Left lobe of liver (tissue), 2 donors: ENCODE measurements at regions not wholly inside any gene's neighbourhood (a gene's known extent, or its start where the extent isn't known, plus 50 kb on each side); places are given as distances from the start of the nearest gene placed in this dataset.

Source experiments
- ATAC-seq: fragments of 200-7000 bp; cut with Tn5 transposase; one replicate; pipeline ENCODE4 v1.9.1; 2020; ENCODE audit warnings: mild to moderate bottlenecking, moderate library complexity
- DNase-seq: peaks from one replicate; pipeline ENCODE4 v3.0.0-alpha.2; 2020; ENCODE audit warnings: low spot score
- donor health status: DM: no; HTN: no; CAD: no; lungs with moderate emphysema.
- donor health status: DM: no; HTN: yes; CAD: no.

DNA sequence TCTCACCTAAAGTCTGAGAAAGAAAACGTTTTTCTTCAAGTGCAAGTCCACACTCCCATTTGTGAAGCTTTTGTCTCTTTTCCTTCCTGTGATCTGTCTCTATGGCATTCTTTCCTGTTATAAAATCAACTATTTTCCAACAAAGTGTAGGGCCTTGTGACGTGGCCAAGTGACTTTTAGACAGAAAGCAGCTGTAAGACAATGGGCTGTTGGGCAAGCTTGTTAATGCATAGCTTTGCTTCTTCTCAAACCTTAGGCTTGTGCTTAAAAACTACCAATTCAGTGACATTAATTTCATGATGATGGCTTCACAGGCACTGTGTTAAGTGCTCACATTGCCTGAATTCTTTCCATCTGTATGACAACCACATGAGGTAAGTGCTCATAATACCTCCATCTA lies 83.5 kb downstream of the VCY1B start:
- DNase-seq (no peak), ATAC-seq (no peak)

DNA sequence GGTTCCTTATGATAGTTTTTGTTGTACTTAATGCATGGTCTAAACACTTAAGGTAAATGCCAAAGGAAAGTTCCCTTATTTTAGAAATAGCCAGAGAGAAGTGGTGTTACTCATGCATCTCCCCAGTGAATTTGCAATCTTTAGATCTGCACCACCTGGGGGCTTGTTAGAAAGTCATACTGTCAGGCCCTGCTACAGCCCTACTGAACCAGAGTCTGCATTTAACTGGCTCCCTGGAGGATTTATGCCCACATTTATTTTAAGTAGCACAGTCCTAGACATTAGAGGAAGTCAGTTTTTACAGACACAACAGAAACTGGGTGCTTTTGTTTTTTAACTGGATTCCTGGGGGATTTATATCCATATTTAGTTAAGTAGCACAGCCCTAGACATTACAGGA lies 89.6 kb downstream of the VCY1B start:
- DNase-seq: no peak
- ATAC-seq: no peak

DNA sequence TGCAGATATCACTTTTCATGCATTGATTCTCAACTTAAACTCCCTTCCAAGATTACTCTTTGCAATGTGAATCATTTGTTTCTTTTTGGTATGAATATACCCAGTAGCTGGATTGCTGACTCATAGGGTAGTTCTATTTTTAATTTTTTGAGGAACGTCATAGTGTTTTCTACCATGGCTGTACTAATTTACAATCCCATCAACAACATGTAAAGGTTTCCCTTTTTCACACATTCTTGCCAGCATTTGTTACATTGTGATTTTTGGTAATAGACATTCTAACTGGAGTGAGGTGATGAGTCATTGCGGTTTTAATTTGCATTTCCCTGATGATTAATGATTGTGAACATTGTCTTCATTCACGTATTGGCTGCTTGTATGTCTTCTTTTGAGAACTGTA lies 126.7 kb downstream of the VCY1B start:
- no peak for DNase-seq
- ATAC-seq: no peak

DNA sequence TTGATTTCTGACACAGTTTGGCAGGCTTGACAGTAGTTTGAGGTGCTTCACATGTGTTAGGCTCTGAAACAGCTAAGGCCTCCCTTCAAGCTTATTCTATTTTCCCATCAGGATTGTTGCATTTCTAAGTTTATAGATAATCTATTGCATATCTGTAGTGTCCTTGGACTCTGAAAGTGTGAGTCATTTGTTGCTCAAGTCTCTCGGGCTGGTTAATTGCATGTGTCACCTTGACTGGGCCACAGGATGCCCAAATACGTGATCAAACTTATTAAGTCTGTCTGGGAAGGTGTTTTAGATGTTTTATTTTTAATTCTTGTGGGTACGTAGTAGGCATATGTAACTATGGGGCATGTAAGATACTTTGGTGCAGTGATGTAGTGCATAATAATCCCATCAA lies 166.0 kb downstream of the VCY1B start:
- no peak for ATAC-seq
- no peak for DNase-seq

DNA sequence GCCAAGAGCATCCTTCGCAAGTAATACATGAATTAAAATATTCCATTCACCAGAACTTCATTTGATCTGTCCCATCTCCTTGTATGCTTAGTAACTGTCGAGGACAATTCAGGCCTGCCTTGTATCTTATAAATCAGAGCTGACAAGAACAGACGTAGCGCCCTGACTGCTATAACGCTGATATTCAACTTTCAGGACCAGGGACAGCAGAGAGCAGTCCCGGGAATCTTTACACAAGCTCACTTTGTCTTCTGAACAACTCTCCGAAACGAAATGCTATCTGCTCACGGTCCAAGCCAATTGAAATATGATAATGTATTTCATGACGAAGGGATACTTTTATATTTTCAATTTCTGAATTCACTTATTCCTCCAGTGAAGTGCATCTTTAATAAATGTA lies 175.7 kb downstream of the VCY1B start:
- no peak for ATAC-seq
- no peak for DNase-seq

DNA sequence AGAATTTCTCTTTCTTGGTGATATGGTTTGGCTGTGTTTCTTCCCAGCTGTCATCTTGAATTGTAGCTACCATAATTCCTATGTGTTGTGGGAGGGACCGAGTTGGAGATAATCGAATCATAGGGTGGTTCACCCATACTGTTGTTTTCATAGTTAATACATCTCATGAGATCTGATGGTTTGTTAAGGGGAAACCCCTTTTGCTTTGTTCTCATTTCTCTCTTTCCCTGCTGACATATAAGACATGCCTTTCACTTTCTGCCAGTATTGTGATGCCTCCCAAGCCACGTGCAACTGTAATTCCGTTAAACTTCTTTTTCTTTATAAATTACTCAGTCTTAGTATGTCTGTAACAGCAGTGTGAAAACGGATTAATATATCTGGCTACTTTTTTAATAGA lies 179.0 kb downstream of the VCY1B start:
- DNase-seq (no peak), ATAC-seq (no peak)

DNA sequence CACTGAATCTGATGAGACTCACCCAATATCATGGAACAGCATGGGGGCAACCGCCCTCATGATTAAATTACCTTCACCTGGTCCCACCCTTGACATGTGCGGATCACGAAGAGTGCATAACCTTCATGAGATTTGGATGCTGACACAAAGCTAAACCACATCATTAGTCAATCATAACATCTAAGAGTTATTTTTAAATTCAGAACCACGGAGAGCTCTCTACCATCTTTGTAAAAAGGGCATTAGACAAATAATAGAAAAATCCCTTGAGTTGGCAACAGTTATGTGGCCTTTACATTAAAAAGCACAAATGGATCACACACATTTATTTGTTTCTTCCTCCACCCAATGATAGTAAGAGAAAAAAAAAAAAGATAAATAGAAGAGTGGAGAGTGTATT lies 182.2 kb downstream of the VCY1B start:
- ATAC-seq (no peak), DNase-seq (no peak)

DNA sequence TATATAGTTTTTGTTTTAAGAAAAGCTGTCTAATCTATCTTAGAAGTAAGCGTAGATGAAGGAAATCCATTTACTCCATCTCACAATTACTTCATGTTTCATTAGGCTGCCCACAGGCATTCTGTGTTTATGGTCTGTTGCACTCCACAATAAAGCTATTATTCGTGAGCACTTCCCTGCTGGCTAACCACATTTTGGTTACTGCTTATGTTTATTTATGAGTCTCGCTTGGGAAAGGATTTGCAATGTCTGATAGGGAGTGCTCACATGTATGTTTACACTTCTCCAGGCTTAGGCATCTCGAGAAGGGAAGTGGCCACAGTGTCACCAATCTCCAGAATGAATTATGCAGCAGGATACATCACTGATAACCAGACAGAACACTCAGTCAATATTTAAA lies 190.9 kb downstream of the VCY1B start:
- ATAC-seq (no peak), DNase-seq (no peak)

DNA sequence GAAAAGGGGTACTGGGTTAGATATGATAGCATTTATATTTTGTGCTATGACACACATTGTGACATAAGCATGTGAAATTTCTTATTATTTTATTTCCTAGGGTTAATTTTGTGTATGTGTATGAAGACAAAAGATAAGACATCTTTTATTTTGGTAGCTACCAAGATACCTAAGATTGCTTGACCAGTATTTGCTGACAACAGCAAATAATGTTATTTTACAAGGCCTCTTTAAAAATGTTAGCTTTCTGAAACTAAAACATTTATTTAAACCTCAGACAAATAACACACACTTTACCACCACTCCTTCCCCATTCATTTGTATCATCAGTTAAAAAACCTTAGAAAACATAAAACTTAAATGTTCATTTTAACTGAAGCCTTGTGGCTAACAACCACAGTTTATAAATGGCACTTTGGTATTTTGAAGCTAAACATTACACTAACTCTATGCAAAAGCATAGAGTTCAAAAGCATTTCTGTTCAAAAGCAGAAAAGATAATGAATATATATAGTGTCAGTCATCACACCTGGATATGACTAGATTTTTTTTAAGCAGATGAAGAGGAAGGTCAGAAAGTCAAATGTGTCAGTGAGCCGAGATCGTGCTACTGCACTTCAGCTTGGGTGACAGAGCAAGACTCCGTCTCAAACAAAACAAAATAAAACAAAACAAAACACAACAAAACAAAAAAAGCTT lies 193.0 kb downstream of the VCY1B start:
- DNase-seq (no peak), ATAC-seq (no peak)

DNA sequence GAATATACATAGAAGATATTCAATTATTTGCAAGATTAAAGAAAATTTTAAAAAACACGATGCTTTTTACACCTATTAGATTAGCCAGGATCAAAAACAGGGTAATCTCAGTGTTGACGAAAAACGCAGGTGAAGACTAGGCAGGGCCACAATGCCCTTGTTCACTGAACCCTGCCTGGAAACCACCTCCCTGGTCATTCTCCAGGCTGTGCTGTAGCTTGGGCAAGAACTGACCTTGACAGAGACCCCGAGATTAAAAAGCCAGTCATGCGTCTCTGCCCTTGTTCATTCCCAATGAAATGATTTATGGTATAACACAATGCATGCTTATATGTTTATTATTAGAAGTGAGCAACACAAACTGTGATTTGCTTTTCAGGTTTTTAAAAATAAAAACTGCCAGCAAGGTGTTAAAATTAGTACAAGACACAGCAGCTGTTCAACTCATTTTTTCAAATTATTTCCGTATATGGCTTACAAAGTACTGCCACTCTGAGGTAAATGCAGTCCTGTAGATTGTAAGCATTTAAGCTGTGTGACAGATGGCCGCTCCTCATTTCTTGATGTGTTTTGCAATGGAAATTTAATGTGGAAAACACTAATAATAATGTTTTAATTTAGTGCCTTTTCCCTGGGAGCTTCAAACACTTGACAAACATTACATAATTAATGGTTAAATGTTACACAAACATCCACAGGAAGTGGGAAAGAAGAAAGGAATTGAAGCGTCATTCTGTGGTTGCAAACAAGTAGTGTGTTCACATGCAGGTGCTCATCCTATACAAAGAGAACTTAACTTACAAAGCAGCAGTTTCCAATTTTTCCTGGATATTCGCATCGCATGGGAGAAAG lies 200.2 kb downstream of the VCY1B start:
- ATAC-seq (no peak), DNase-seq (no peak)

DNA sequence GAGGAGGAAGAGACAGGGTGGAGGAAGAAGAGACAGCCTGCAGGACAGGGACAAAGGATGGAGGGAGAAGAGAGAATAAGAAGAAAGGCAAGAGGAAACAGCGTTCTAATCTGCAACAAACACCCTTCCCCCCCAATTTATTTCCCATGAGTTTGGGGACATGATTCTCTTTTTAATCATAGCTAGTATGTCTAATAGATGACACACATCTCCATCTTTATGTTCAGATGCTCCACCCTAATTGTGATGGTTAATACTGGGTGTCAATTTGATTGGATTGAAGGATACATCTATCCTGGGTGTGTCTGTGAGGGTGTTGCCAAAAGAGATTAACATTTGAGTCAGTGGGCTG lies 200.8 kb downstream of the VCY1B start:
- ATAC-seq (no peak), DNase-seq (no peak)

DNA sequence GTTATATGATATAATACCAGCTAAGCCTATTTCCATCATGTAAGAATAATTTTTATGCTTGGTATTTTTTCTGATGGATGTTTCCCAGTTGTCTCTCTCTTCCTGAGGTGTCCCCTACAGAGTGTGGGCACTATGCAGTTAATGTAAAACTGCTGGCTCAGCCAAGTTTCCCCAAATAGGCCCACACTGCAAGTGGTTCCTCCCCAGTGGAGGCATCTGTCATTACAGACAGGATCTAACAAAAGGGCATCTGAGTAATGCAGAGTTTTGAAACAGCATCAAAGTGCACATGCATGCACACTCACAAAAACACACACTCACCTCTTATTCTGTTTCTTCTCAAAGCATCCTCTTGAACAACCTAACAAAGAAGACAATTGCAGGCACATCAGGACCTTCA lies 221.0 kb downstream of the VCY1B start:
- ATAC-seq (no peak), DNase-seq (no peak)

DNA sequence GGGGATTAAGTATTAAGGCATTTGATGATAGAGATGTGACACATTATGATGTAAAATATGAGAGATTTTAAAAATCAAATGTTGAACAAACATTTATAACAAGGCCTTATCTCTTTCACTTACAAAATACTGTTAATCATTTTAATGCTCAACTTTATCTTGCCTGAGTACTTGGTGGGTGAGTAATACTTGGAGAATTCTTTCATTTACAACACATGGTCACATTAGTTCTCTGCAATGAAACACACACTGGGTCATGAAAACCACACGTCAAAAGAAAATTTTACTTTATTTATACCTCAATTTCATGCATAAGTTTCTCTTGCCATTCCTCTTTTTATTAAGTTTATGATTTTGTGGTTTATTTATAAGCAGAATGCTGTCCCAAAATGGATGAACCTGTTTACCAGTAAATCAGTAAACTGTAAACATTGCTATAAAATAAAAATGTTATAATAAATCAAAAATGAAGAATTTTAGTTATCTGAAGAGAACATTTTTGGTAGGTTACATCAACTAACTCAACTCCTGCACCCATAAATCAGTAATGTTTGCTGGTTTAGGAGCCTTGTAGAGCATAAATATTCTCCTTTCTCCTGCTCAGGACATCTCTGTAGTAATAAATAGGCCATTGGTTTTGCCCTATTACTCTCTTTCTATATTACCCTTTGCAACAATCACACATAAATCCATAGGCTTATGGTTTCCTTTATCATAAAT lies 233.5 kb upstream of the NLGN4Y start:
- no peak for ATAC-seq
- no peak for DNase-seq

DNA sequence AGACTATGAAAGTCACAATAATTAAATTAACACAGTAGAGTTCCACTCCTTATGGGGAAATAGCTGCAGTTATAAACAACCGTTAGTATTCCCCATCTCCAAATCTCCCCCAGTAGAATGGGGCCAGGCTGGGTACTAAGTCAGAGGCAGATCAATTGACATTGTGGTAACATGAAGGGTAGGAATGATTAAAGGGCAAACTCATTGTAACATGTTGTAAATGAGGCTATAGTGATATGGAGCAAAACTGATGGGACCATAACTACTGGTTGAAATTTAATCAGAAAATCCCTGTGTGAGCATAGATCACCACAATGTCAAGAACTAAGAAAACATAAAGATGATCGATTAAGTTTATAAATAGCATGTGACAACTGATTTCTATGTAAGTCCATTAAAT lies 231.9 kb upstream of the NLGN4Y start:
- ATAC-seq: no peak

DNA sequence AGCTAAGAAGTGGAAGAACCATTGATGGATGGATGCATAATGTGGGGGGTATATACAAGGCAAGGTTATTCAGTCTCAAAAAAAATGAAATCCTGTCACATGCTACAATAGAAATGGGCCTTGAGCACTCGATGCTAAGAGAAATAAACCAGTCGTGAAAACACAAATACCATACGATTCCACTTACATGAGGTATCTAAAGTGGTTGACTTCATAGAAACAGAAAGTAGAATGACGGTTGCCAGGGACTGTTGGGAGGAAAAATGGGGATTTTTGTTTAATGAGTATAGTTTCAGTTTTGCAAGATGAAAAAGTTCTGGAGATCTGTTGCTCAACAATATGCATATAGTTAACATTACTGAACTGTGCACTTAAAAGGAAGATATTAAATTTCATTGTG lies 223.6 kb upstream of the NLGN4Y start:
- DNase-seq (no peak), ATAC-seq (no peak)

More for the DNA sequence above, 231.9 kb upstream of the NLGN4Y start:
- DNase-seq: no peak

DNA sequence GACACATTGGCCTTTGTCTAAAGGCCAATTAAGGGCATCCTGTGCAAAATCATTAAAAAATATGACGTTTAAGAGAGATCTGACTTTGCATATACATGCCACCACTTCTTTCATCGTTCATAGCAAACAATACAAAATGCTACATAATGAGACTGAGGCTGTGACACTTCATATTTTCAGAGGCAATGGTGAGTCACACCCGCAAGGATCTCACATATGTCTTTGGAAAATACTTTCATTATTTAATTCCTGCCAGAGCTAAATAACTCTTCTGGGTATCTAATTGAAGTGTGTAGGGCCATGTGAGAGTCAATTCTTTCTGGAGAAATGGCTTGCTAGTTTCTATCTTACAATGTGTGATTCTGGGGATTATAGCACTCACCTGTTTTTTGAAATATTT lies 222.8 kb upstream of the NLGN4Y start:
- DNase-seq: no peak
- ATAC-seq: no peak

DNA sequence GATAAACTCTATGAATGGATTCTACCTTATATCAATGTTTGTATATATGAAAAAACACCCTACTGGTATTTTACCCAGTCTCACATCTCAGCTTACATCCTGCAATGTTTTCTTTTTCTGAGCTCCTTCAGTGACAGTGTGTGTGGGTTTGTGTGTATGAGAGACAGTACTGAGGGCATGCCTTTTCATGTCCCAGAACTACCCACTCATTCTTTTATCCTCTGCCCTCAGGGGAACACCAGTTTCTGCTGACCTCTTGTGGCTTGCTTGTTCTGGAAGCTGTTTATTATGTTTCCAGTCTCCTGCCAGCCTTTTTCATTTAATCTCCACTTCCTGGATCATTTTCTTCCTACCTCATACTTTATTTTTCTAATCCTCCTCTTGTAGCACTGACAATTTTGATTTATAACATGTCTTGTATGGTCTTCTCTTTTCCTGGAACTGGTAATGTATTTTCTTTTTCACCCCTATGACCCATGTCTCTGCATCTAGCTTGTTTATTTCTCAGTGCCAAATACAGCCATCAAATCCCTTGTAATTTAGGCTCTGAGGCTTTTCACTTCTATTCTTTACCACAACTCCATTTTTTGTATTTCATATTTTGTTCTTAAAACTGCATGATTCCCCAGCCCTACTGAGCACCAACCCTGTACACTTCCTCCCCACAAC lies 195.5 kb upstream of the NLGN4Y start:
- DNase-seq (no peak), ATAC-seq (no peak)

DNA sequence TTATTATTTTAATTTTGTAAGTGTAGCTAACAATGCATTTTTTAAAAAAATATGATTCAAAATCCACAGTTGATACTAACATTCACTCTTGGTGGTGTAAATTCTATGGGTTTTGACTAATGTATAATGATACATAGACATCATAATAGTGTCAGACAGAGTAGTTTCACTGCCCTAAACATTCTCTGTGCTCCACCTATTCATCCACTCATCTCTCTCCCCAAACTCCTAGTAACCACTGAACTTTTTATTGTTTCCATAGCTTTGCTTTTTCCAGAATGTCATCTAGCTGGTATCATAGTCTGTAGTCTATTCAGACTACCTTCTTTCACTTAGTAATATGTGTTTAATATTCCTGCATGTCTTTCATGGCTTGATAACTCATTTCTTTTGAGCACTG lies 194.0 kb upstream of the NLGN4Y start:
- ATAC-seq: no peak
- DNase-seq: no peak

DNA sequence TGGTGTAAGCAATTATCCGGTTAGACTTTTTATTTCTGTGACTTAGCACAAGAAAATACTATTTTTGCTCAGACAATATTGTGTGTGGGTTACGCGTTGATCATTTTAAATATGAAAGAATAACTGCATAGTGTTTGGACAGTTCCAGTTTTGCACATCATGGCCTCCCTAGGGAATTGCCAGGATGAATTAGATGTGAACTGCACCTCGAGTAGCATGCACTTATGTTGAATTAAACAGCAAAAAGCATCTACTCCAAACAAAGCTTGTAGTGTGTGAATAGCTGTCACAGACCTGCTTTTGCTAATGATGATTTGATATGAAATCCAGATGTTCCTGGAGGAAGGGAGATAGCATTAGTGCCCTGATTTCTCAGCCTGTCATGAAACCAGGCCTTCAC lies 184.8 kb upstream of the NLGN4Y start:
- ATAC-seq (no peak), DNase-seq (no peak)

DNA sequence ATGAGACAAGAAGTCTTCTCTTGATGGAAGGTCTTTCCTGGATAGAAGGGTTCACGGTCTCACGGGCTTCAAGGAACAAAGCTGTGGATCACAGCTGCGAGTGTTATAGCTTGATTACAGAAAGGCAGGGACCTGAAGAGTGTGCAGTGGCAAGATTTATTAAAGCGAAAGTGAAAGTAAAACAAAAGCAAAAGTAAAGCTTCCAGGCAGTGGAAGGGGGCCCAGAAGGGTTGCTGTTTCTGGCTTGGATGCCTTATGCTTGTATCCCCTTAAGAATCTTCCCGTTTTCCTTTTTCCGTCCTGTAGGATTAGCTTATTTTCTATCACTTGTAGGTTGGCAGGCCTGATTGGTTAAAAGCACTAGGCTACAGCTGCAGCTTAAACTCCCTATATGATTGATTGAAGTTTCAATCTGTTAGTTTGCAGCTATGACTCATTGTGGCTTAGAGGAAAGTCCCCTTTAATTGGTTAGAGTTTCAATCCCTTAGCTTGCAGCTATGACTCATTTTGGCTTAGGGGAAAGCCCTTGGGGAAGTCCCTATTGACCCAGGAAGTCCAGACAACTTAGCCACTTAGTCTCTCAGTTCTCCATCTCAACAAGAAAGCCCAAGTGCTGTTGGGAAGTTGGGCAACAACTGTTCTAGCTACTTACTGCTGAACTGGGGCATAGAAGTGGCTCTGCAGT lies 183.7 kb upstream of the NLGN4Y start:
- no peak for DNase-seq
- no peak for ATAC-seq
